ENCODE measurements at regions not wholly inside any gene's neighbourhood (a gene's known extent, or its start where the extent isn't known, plus 50 kb on each side); places are given as distances from the start of the nearest gene placed in this dataset.

- DNase-seq = peak; percentile 65
Measured at GRCh38 chr5:9903801-9904200, 273.6 kb upstream of the TAS2R1 start.

- peak; percentile 35 for DNase-seq
Measured at GRCh38 chr5:9898319-9898718, 268.2 kb upstream of the TAS2R1 start.

GRCh38 chr5:9895302-9895645 is 265.1 kb upstream of the TAS2R1 start:
- no peak for DNase-seq

GRCh38 chr5:9894571-9895301 is 264.6 kb upstream of the TAS2R1 start:
- DNase-seq = no peak

- no peak for DNase-seq
Measured at GRCh38 chr5:9892696-9893095, 262.5 kb upstream of the TAS2R1 start.

- no peak for DNase-seq
Measured at GRCh38 chr5:9889511-9889910, 259.4 kb upstream of the TAS2R1 start.

GRCh38 chr5:9888501-9888901 is 258.4 kb upstream of the TAS2R1 start:
- DNase-seq = no peak

GRCh38 chr5:9885164-9885563 is 255.0 kb upstream of the TAS2R1 start:
- DNase-seq = no peak

GRCh38 chr5:9878206-9878605 is 248.1 kb upstream of the TAS2R1 start:
- DNase-seq = no peak

- no peak for DNase-seq
Measured at GRCh38 chr5:9877488-9877887, 247.3 kb upstream of the TAS2R1 start.

GRCh38 chr5:9876451-9876850 is 246.3 kb upstream of the TAS2R1 start:
- DNase-seq = no peak

- no peak for DNase-seq
Measured at GRCh38 chr5:9869616-9870288, 239.6 kb upstream of the TAS2R1 start.

- no peak for DNase-seq
Measured at GRCh38 chr5:9865574-9865973, 235.4 kb upstream of the TAS2R1 start.

- no peak for DNase-seq
Measured at GRCh38 chr5:9864791-9865190, 234.6 kb upstream of the TAS2R1 start.

- no peak for DNase-seq
Measured at GRCh38 chr5:9863486-9863885, 233.3 kb upstream of the TAS2R1 start.

GRCh38 chr5:9861666-9862256 is 231.6 kb upstream of the TAS2R1 start:
- no peak for DNase-seq

- DNase-seq = no peak
Measured at GRCh38 chr5:9859808-9860207, 229.7 kb upstream of the TAS2R1 start.

- no peak for DNase-seq
Measured at GRCh38 chr5:9858043-9858442, 227.9 kb upstream of the TAS2R1 start.

- no peak for DNase-seq
Measured at GRCh38 chr5:9853309-9853708, 223.2 kb upstream of the TAS2R1 start.

- DNase-seq = no peak
Measured at GRCh38 chr5:9852671-9853070, 222.5 kb upstream of the TAS2R1 start.

GRCh38 chr5:9851458-9851857 is 221.3 kb upstream of the TAS2R1 start:
- no peak for DNase-seq

- DNase-seq = no peak
Measured at GRCh38 chr5:9850456-9850855, 220.3 kb upstream of the TAS2R1 start.

GRCh38 chr5:9847631-9848030 is 217.5 kb upstream of the TAS2R1 start:
- DNase-seq = no peak

- no peak for DNase-seq
Measured at GRCh38 chr5:9845185-9845584, 215.0 kb upstream of the TAS2R1 start.
